ENCODE measurements at regions not wholly inside any gene's neighbourhood (a gene's known extent, or its start where the extent isn't known, plus 50 kb on each side); places are given as distances from the start of the nearest gene placed in this dataset.

GRCh38 chr10:109696981-109697775 is 226.1 kb downstream of the XPNPEP1 start:
- H3K4me1 ChIP-seq (ENCODE audit: control insufficient read depth in 2 of 2, insufficient read depth in 2 of 2, low read length in 2 of 2) = no peaks in the 10 kb centered on the region
- no peaks in the 10 kb centered on the region for H3K4me1 Mint-ChIP-seq
- peaks cover 0 to 3% (median 0%) of the 10 kb centered on the region in 3 donors for H3K9me3 ChIP-seq (ENCODE audit: control extremely low read depth in 1 of 3, control insufficient read depth in 2 of 3, insufficient read depth in 1 of 3, low read length in 2 of 3)
- no peaks in the 10 kb centered on the region for H3K9me3 Mint-ChIP-seq (ENCODE audit: insufficient read depth)
- no peak overlapping the region for H3K27ac Mint-ChIP-seq
- intact Hi-C loops (cut with micrococcal nuclease) = no loop called here
- POLR2A ChIA-PET = no interaction called here
- H3K27me3 ChIP-seq (replicated peaks in 1 of 4; ENCODE audit: control extremely low read depth in 1 of 4, control insufficient read depth in 3 of 4, insufficient read depth in 4 of 4, low read length in 3 of 4) = no peaks in the 10 kb centered on the region
- WGBS (ENCODE audit: insufficient coverage) = 77% methylated on average over 5 of the region's 5 CpGs
- no peak overlapping the region for H3K4me3 ChIP-seq (ENCODE audit: control extremely low read depth in 1 of 5, extremely low read depth in 1 of 5, insufficient read depth in 1 of 5, low read depth in 2 of 5, low read length in 4 of 5)
- no peak overlapping the region for H3K4me3 Mint-ChIP-seq
- H3K9ac ChIP-seq (ENCODE audit: low read length) = no peak overlapping the region
- CTCF ChIA-PET = no interaction called here
- no peak overlapping the region for H2AFZ ChIP-seq (ENCODE audit: insufficient read depth, low read depth, low read length, poor library complexity, severe bottlenecking)
- peaks cover 3% of the 10 kb centered on the region for H3K27me3 Mint-ChIP-seq
- no peak for TF ChIP-seq EZH2 (IDR thresholded peaks at IDR 0.05; ENCODE audit: borderline replicate concordance, insufficient read depth, low read depth, low read length, poor library complexity, severe bottlenecking)
- TF ChIP-seq CTCF (IDR thresholded peaks at IDR 0.05) = no peak
- H4K20me1 ChIP-seq (ENCODE audit: control insufficient read depth, insufficient read depth, low read length, poor library complexity, severe bottlenecking) = no peaks in the 10 kb centered on the region
- no peak overlapping the region for H3K4me2 ChIP-seq (replicated peaks; ENCODE audit: low read depth, low read length, poor library complexity, severe bottlenecking)
- DNase-seq (no peak), ATAC-seq (ENCODE audit: low read depth) (no peak)
- no peak overlapping the region for H3K27ac ChIP-seq (ENCODE audit: low read length in 2 of 2)
- H3K79me2 ChIP-seq (ENCODE audit: control insufficient read depth, insufficient read depth, low read length) = no peaks in the 10 kb centered on the region
- H3K36me3 ChIP-seq (replicated peaks in 1 of 2; ENCODE audit: control extremely low read depth in 1 of 2, control insufficient read depth in 1 of 2, extremely low read depth in 1 of 2, insufficient read depth in 2 of 2, low read length in 1 of 2) = no peaks in the 10 kb centered on the region

- Histone ChIP-seq H3K79me2 (ENCODE audit: control insufficient read depth, insufficient read depth, low read length) (no peaks in the 10 kb centered on the region), H3K27ac (ENCODE audit: low read length in 2 of 2) (no peak overlapping the region), H3K4me3 (ENCODE audit: control extremely low read depth in 1 of 5, extremely low read depth in 1 of 5, insufficient read depth in 1 of 5, low read depth in 2 of 5, low read length in 4 of 5) (no peak overlapping the region), H3K4me2 (replicated peaks; ENCODE audit: low read depth, low read length, poor library complexity, severe bottlenecking) (no peak overlapping the region), H3K4me1 (ENCODE audit: control insufficient read depth in 2 of 2, insufficient read depth in 2 of 2, low read length in 2 of 2) (no peaks in the 10 kb centered on the region), H3K9me3 (ENCODE audit: control extremely low read depth in 1 of 3, control insufficient read depth in 2 of 3, insufficient read depth in 1 of 3, low read length in 2 of 3) (peaks cover 0 to 3% (median 0%) of the 10 kb centered on the region in 3 donors), H3K27me3 (replicated peaks in 1 of 4; ENCODE audit: control extremely low read depth in 1 of 4, control insufficient read depth in 3 of 4, insufficient read depth in 4 of 4, low read length in 3 of 4) (no peaks in the 10 kb centered on the region), H4K20me1 (ENCODE audit: control insufficient read depth, insufficient read depth, low read length, poor library complexity, severe bottlenecking) (no peaks in the 10 kb centered on the region), H3K36me3 (replicated peaks in 1 of 2; ENCODE audit: control extremely low read depth in 1 of 2, control insufficient read depth in 1 of 2, extremely low read depth in 1 of 2, insufficient read depth in 2 of 2, low read length in 1 of 2) (no peaks in the 10 kb centered on the region), H3K9ac (ENCODE audit: low read length) (no peak overlapping the region), H2AFZ (ENCODE audit: insufficient read depth, low read depth, low read length, poor library complexity, severe bottlenecking) (no peak overlapping the region)
- ATAC-seq (ENCODE audit: low read depth) = no peak
- Mint-ChIP-seq H3K4me3 (no peak overlapping the region), H3K27ac (no peak overlapping the region), H3K4me1 (no peaks in the 10 kb centered on the region), H3K9me3 (ENCODE audit: insufficient read depth) (no peaks in the 10 kb centered on the region), H3K27me3 (peaks cover 3% of the 10 kb centered on the region)
- CTCF ChIA-PET = no interaction called here
- WGBS (ENCODE audit: insufficient coverage) = 57% methylated on average over 1 of the region's 2 CpGs
- TF ChIP-seq CTCF (IDR thresholded peaks at IDR 0.05) = no peak
- intact Hi-C loops (cut with micrococcal nuclease) = no loop called here
- no peak for DNase-seq
- POLR2A ChIA-PET = no interaction called here
These were observed 226.8 kb downstream of the XPNPEP1 start for GRCh38 chr10:109696462-109696861.

Data from B cell (primary cell).